IMR-90 (cell line): ENCODE measurements at regions not wholly inside any gene's neighbourhood (a gene's known extent, or its start where the extent isn't known, plus 50 kb on each side); places are given as distances from the start of the nearest gene placed in this dataset.

Experiments
- ATAC-seq: fragments of 200-7000 bp; cut with Tn5 transposase; 2 replicates; pipeline ENCODE4 v1.9.1; 2020; ENCODE audit warnings: low read depth, mild to moderate bottlenecking, moderate library complexity
- BruUV-seq: library from RNA; stranded (reverse); fragments of 400-500 nt; replicated peaks from 2 replicates; lab custom pipeline; 2021; lab: Mats Ljungman, UMichigan
- CTCF ChIA-PET: fragments of 300-600 bp; formaldehyde crosslinking; extraction: SDS; loops from one replicate; lab custom pipeline; 2021; ENCODE audit warnings: antibody characterized with exemption; lab: Yijun Ruan, JAX
- POLR2A ChIA-PET: fragments of 300-600 bp; sonication (Branson Sonifier 250); formaldehyde crosslinking; loops from one replicate; lab custom pipeline; 2022; ENCODE audit warnings: antibody characterized with exemption; ENCODE audit not compliant: unreplicated experiment; lab: Charles Lee
- DNase-seq: peaks from one replicate; pipeline ENCODE4 v3.0.0; 2013
- H2AFZ ChIP-seq: replicated peaks from 2 replicates; pipeline ENCODE3; 2013; ENCODE audit warnings: low read length, mild to moderate bottlenecking; ENCODE audit not compliant: poor library complexity
- H2AK5ac ChIP-seq: 2 replicates; pipeline ENCODE4 v1.6.1; 2013; ENCODE audit warnings: low read depth, low read length, inconsistent platforms
- H2AK9ac ChIP-seq: replicated peaks from 2 replicates; pipeline ENCODE3; 2013; ENCODE audit warnings: mild to moderate bottlenecking, low read depth, low read length, moderate library complexity; ENCODE audit not compliant: poor library complexity
- H2BK120ac ChIP-seq: 2 replicates; pipeline ENCODE4 v1.6.1; 2013; ENCODE audit warnings: low read depth, low read length, inconsistent platforms
- H2BK15ac ChIP-seq: 3 replicates; pipeline ENCODE4 v1.6.1; 2013; ENCODE audit warnings: low read depth, low read length, inconsistent platforms
- H2BK20ac ChIP-seq: 2 replicates; pipeline ENCODE4 v1.6.1; 2013; ENCODE audit warnings: low read depth, mild to moderate bottlenecking, inconsistent platforms, low read length, moderate library complexity
- H2BK5ac ChIP-seq: 2 replicates; pipeline ENCODE4 v1.6.1; 2013; ENCODE audit warnings: mild to moderate bottlenecking, low read depth, low read length, inconsistent platforms; ENCODE audit not compliant: poor library complexity, severe bottlenecking
- H3K14ac ChIP-seq: replicated peaks from 2 replicates; pipeline ENCODE4 v1.6.1; 2013; ENCODE audit warnings: low read depth, low read length, inconsistent platforms
- H3K18ac ChIP-seq: 2 replicates; pipeline ENCODE4 v1.6.1; 2013; ENCODE audit warnings: low read depth, low read length, control low read depth
- H3K23ac ChIP-seq: 2 replicates; pipeline ENCODE4 v1.6.1; 2013; ENCODE audit warnings: low read depth, low read length, inconsistent platforms
- H3K27ac ChIP-seq: 2 replicates; pipeline ENCODE4 v1.5.1; 2013; ENCODE audit warnings: mild to moderate bottlenecking, control low read depth, low read length; ENCODE audit not compliant: insufficient read depth
- H3K27me3 ChIP-seq: 2 replicates; pipeline ENCODE4 v1.6.1; 2013; ENCODE audit warnings: low read length; ENCODE audit not compliant: control insufficient read depth, insufficient read depth
- H3K36me3 ChIP-seq: 2 replicates; pipeline ENCODE4 v1.6.1; 2013; ENCODE audit warnings: low read length, mixed read lengths; ENCODE audit not compliant: control insufficient read depth, insufficient read depth
- H3K4ac ChIP-seq: 2 replicates; pipeline ENCODE4 v1.6.1; 2013; ENCODE audit warnings: low read depth, low read length, inconsistent platforms
- H3K4me1 ChIP-seq: 2 replicates; pipeline ENCODE4 v1.6.1; 2013; ENCODE audit warnings: low read length, mixed read lengths; ENCODE audit not compliant: control insufficient read depth, insufficient read depth
- H3K4me2 ChIP-seq: 2 replicates; pipeline ENCODE4 v1.6.1; 2013; ENCODE audit warnings: low read depth, mild to moderate bottlenecking, control low read depth, low read length, moderate library complexity
- H3K4me3 ChIP-seq: 2 replicates; pipeline ENCODE4 v1.5.1; 2013; ENCODE audit warnings: low read depth, mild to moderate bottlenecking, control low read depth, low read length, moderate library complexity; ENCODE audit not compliant: insufficient read depth
- H3K56ac ChIP-seq: 2 replicates; pipeline ENCODE4 v1.6.1; 2013; ENCODE audit warnings: low read length, inconsistent platforms; ENCODE audit not compliant: insufficient read depth; ENCODE audit errors: extremely low read depth
- H3K79me1 ChIP-seq, 2 experiments: 2 replicates each; pipeline ENCODE4 v1.6.1; 2013; ENCODE audit warnings: low read length in 2 of 2, inconsistent platforms in 1 of 2, low read depth in 1 of 2
- H3K9ac ChIP-seq: 2 replicates; pipeline ENCODE4 v1.6.1; 2013; ENCODE audit warnings: low read depth, low read length, control low read depth
- H3K9me1 ChIP-seq: 2 replicates; pipeline ENCODE4 v1.6.1; 2013; ENCODE audit warnings: low read length, inconsistent platforms; ENCODE audit not compliant: insufficient read depth
- H3K9me3 ChIP-seq: 2 replicates; pipeline ENCODE4 v1.6.1; 2013; ENCODE audit warnings: low read length; ENCODE audit not compliant: control insufficient read depth, insufficient read depth
- H4K20me1 ChIP-seq: 2 replicates; pipeline ENCODE4 v1.6.1; 2013; ENCODE audit warnings: low read length, inconsistent platforms; ENCODE audit not compliant: insufficient read depth
- H4K5ac ChIP-seq: 2 replicates; pipeline ENCODE4 v1.6.1; 2013; ENCODE audit warnings: mild to moderate bottlenecking, low read depth, low read length, control low read depth
- H4K8ac ChIP-seq, 2 experiments: 2 replicates each; pipeline ENCODE4 v1.6.1; 2013; ENCODE audit warnings: low read depth in 2 of 2, low read length in 2 of 2, control low read depth in 1 of 2, inconsistent platforms in 1 of 2
- H4K91ac ChIP-seq: 2 replicates; pipeline ENCODE4 v1.6.1; 2013; ENCODE audit warnings: low read depth, low read length, inconsistent platforms; ENCODE audit not compliant: insufficient read depth
- BHLHE40 ChIP-seq: fragments of 150-350 bp; IDR thresholded peaks from 2 replicates; pipeline ENCODE4 v1.6.1; 2016; ENCODE audit warnings: mild to moderate bottlenecking, low read depth, low read length
- CHD1 ChIP-seq: IDR thresholded peaks from 2 replicates; pipeline ENCODE4 v1.6.1; 2012; ENCODE audit warnings: low read depth, low read length, improper control_type of control experiment
- MAFK ChIP-seq: IDR thresholded peaks from 2 replicates; pipeline ENCODE4 v1.6.1; 2012; ENCODE audit warnings: low read depth, low read length, improper control_type of control experiment
- MXI1 ChIP-seq: IDR thresholded peaks from 2 replicates; pipeline ENCODE4 v1.6.1; 2012; ENCODE audit warnings: low read depth, mild to moderate bottlenecking, low read length, moderate library complexity, borderline replicate concordance
- NFE2L2 ChIP-seq: fragments of 150-350 bp; IDR thresholded peaks from 2 replicates; pipeline ENCODE4 v1.6.1; 2016; ENCODE audit warnings: low read depth, mild to moderate bottlenecking, low read length
- POLR2A ChIP-seq: IDR thresholded peaks from 2 replicates; pipeline ENCODE4 v1.6.1; 2012; ENCODE audit warnings: mild to moderate bottlenecking, low read depth, low read length
- RCOR1 ChIP-seq: IDR thresholded peaks from 2 replicates; pipeline ENCODE4 v1.6.1; 2012; ENCODE audit warnings: mild to moderate bottlenecking, low read length, improper control_type of control experiment; ENCODE audit not compliant: insufficient replicate concordance
- RFX5 ChIP-seq: IDR thresholded peaks from 2 replicates; pipeline ENCODE4 v1.8.0; 2012; ENCODE audit warnings: low read depth, mild to moderate bottlenecking, low read length, moderate library complexity
- SMC3 ChIP-seq: fragments of 150-350 bp; IDR thresholded peaks from 2 replicates; pipeline ENCODE4 v1.6.1; 2016; ENCODE audit warnings: low read depth, mild to moderate bottlenecking, antibody characterized with exemption, low read length, moderate library complexity
- WGBS, 2 experiments: methylation state at CpG; one replicate each; pipeline versions ENCODE4 v1.1.5 to v1.1.7; 2013; ENCODE audit warnings: missing lambda C conversion rate in 2 of 2; ENCODE audit not compliant: insufficient read length in 1 of 2; ENCODE audit errors: extremely low coverage in 2 of 2; 5-methylcytosine and 5-hydroxymethylcytosine counted together
- dilution Hi-C: fragments of 300-500 bp; cut with HindIII; formaldehyde crosslinking; loops from one replicate; pipeline ENCODE4 v1.14.3; 2018; ENCODE audit warnings: low sequenced_read_pairs; ENCODE audit not compliant: unreplicated experiment
- in situ Hi-C: fragments of 300-500 bp; cut with MboI; formaldehyde crosslinking; loops from 3 replicates; pipeline ENCODE4 v1.14.3; 2019; ENCODE audit warnings: low sequenced_read_pairs, inconsistent platforms, mixed read lengths
- intact Hi-C: fragments of 100-400 bp; cut with micrococcal nuclease; formaldehyde crosslinking; loops from 2 replicates; pipeline ENCODE4 v1.10.0; 2022
- TF ChIP-seq, protein P1 (sequence below): fragments of 150-350 bp; IDR thresholded peaks from 2 replicates; pipeline ENCODE4 v1.6.1; 2016; ENCODE audit warnings: low read depth, mild to moderate bottlenecking, low read length, moderate library complexity, borderline replicate concordance

DNA sequence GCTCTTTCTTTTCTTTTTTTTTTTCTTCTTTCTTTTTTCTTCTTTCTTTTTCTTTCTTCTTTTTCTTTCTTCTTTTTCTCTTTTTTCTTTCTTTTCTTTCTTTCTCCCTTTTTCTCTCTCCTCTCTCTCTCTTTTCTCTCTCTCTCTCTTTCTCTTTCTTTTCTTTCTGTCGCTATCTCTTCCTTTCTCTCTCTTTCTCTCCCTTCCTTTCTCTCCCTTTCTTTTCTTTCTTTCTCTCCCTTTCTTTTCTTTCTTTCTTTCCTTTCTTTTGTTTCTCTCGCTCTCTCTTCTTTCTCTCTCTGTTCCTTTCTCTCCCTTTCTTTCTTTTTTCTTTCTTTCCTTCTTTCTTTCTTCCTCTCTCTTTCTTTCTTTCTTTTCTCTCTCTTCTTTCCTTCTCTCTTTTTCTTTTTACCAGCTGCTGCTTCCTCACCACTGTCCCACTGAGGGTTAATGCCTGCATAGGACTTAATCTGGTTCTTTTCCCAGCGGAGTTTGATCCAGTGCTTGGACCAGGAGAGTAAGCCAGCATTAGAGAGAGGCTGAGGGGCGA lies 145.4 kb upstream of the SIX2 start:
- no peak overlapping the region for H2BK15ac ChIP-seq
- H2AK5ac ChIP-seq = no peak overlapping the region
- BruUV-seq = no TSS peak
- no peaks in the 10 kb centered on the region for H3K4me1 ChIP-seq
- H3K23ac ChIP-seq = no peak overlapping the region
- H2BK5ac ChIP-seq = no peak overlapping the region
- no peak overlapping the region for H2AFZ ChIP-seq
- WGBS, 2 experiments = 48% methylated on average over 2 of the region's 4 CpGs; no CpG with 5 or more reads in 1 of the 2 experiments
- in situ Hi-C loops (no loop called here), dilution Hi-C loops (no loop called here), intact Hi-C loops (no loop called here)
- H2BK20ac ChIP-seq = no peak overlapping the region
- peaks cover 11% of the 10 kb centered on the region for H3K9me3 ChIP-seq
- no peak overlapping the region for H4K5ac ChIP-seq
- no peak overlapping the region for H3K18ac ChIP-seq
- H3K4me3 ChIP-seq = no peak overlapping the region
- peaks cover 51% of the 10 kb centered on the region for H3K27me3 ChIP-seq
- TF ChIP-seq NFE2L2 (no peak), POLR2A (no peak), MXI1 (no peak), BHLHE40 (no peak), MAFK (no peak), RFX5 (no peak), CHD1 (no peak), SMC3 (no peak), RCOR1 (no peak)
- TF ChIP-seq, protein P1, sequence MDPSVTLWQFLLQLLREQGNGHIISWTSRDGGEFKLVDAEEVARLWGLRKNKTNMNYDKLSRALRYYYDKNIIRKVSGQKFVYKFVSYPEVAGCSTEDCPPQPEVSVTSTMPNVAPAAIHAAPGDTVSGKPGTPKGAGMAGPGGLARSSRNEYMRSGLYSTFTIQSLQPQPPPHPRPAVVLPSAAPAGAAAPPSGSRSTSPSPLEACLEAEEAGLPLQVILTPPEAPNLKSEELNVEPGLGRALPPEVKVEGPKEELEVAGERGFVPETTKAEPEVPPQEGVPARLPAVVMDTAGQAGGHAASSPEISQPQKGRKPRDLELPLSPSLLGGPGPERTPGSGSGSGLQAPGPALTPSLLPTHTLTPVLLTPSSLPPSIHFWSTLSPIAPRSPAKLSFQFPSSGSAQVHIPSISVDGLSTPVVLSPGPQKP = no peak
- no peak overlapping the region for H3K4ac ChIP-seq
- no peak overlapping the region for H4K91ac ChIP-seq
- no peak overlapping the region for H3K27ac ChIP-seq
- ChIA-PET POLR2A (no interaction called here), CTCF (interaction anchor here (0.7 kb wide), 1 partner anchor 1590 kb away, joined by 3 read pairs; no protein-coding TSS in a partner anchor)
- DNase-seq (no peak), ATAC-seq (no peak)
- H3K9me1 ChIP-seq = no peaks in the 10 kb centered on the region
- H4K20me1 ChIP-seq = no peaks in the 10 kb centered on the region
- H2AK9ac ChIP-seq = no peak overlapping the region
- H3K4me2 ChIP-seq = no peak overlapping the region
- H3K14ac ChIP-seq = no peak overlapping the region
- no peaks in the 10 kb centered on the region for H3K79me1 ChIP-seq
- no peak overlapping the region for H2BK120ac ChIP-seq
- H3K56ac ChIP-seq = no peak overlapping the region
- H3K9ac ChIP-seq = no peak overlapping the region
- no peak overlapping the region for H4K8ac ChIP-seq
- H3K36me3 ChIP-seq = no peaks in the 10 kb centered on the region
